Left renal cortex interstitium (tissue), 4 donors: ENCODE measurements at regions not wholly inside any gene's neighbourhood (a gene's known extent, or its start where the extent isn't known, plus 50 kb on each side); places are given as distances from the start of the nearest gene placed in this dataset.

ENCODE experiments used
- DNase-seq, 4 donors: peaks; one replicate each; pipeline ENCODE4 v3.0.0-alpha.2; 2013; ENCODE audit warnings: low read depth in 4 of 4, low spot score in 2 of 4, missing footprints in 1 of 4

GRCh38 chr4:81898862-81899504 lies 427.3 kb upstream of the RASGEF1B start:
- no peak for DNase-seq

GRCh38 chr4:81896936-81897335 lies 425.2 kb upstream of the RASGEF1B start:
- no peak for DNase-seq

GRCh38 chr4:81891005-81891996 lies 419.6 kb upstream of the RASGEF1B start:
- no peak for DNase-seq

- DNase-seq = no peak
Measured at GRCh38 chr4:81884986-81885385, 413.3 kb upstream of the RASGEF1B start.

- no peak for DNase-seq
Measured at GRCh38 chr4:81883530-81884450, 412.1 kb upstream of the RASGEF1B start.

GRCh38 chr4:81883004-81883403 lies 411.3 kb upstream of the RASGEF1B start:
- DNase-seq = no peak

GRCh38 chr4:81881855-81882621 lies 410.3 kb upstream of the RASGEF1B start:
- no peak for DNase-seq

- peak in 1 of 4 donors; percentile 13 for DNase-seq
Measured at GRCh38 chr4:81876106-81876505, 404.4 kb upstream of the RASGEF1B start.

- DNase-seq = no peak
Measured at GRCh38 chr4:81874661-81875515, 403.2 kb upstream of the RASGEF1B start.

GRCh38 chr4:81870275-81870674 lies 398.6 kb upstream of the RASGEF1B start:
- no peak for DNase-seq

- DNase-seq = no peak
Measured at GRCh38 chr4:81860111-81860510, 388.4 kb upstream of the RASGEF1B start.

GRCh38 chr4:81854406-81854805 lies 382.7 kb upstream of the RASGEF1B start:
- no peak for DNase-seq

GRCh38 chr4:81852031-81852715 lies 380.5 kb upstream of the RASGEF1B start:
- no peak for DNase-seq

- DNase-seq = no peak
Measured at GRCh38 chr4:81850701-81851100, 379.0 kb upstream of the RASGEF1B start.

- no peak for DNase-seq
Measured at GRCh38 chr4:81845761-81846160, 374.1 kb upstream of the RASGEF1B start.

GRCh38 chr4:81845273-81845672 lies 373.6 kb upstream of the RASGEF1B start:
- no peak for DNase-seq

GRCh38 chr4:81844717-81845116 lies 373.0 kb upstream of the RASGEF1B start:
- DNase-seq = peak; percentile 26 to 56 (median 43)

GRCh38 chr4:81839347-81840042 lies 367.8 kb upstream of the RASGEF1B start:
- no peak for DNase-seq
